ENCODE measurements at regions not wholly inside any gene's neighbourhood (a gene's known extent, or its start where the extent isn't known, plus 50 kb on each side); places are given as distances from the start of the nearest gene placed in this dataset.

DNA sequence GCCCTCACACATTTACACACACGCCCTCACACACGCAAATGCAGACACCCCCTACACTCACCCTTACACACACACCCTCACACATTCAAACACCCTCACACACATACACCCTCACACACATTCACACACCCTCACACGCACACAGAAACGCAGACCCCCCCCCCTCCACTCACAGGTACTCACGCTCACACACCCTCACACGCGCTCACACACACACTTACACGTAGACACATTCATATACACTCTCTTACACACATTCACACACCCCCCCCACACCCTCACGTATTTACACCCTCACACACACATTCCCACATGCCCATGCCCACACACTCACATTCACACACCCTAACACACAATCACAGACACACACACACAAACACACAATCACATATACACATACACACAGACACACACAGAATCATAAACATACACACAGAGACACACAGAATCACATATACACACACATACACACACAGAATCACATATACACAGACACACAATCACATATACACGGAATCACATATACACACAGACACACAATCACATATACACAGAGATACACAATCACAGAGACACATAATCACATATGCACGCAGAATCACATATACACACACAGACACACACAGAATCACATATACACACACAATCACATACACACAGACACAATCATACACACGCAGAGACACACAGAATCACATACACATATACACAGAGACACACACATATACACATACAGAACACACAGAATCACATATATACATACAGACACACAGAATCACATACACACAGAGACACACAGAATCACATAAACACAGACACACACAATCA is 250.1 kb upstream of the RPL38 start:
- Mint-ChIP-seq H3K27ac (ENCODE audit: unreplicated experiment) (no peak overlapping the region), H3K36me3 (ENCODE audit: unreplicated experiment) (no peaks in the 10 kb centered on the region), H3K4me1 (ENCODE audit: low read depth, unreplicated experiment) (peaks cover 5% of the 10 kb centered on the region), H3K4me3 (ENCODE audit: unreplicated experiment) (no peak overlapping the region), H3K9me3 (ENCODE audit: unreplicated experiment) (peaks cover 3% of the 10 kb centered on the region), H3K27me3 (ENCODE audit: unreplicated experiment) (peaks cover 2% of the 10 kb centered on the region)
- DNase-seq: no peak
- TF ChIP-seq, protein P1, sequence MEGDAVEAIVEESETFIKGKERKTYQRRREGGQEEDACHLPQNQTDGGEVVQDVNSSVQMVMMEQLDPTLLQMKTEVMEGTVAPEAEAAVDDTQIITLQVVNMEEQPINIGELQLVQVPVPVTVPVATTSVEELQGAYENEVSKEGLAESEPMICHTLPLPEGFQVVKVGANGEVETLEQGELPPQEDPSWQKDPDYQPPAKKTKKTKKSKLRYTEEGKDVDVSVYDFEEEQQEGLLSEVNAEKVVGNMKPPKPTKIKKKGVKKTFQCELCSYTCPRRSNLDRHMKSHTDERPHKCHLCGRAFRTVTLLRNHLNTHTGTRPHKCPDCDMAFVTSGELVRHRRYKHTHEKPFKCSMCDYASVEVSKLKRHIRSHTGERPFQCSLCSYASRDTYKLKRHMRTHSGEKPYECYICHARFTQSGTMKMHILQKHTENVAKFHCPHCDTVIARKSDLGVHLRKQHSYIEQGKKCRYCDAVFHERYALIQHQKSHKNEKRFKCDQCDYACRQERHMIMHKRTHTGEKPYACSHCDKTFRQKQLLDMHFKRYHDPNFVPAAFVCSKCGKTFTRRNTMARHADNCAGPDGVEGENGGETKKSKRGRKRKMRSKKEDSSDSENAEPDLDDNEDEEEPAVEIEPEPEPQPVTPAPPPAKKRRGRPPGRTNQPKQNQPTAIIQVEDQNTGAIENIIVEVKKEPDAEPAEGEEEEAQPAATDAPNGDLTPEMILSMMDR (IDR thresholded peaks at IDR 0.05; ENCODE audit: partially characterized antibody, unreplicated experiment): no peak

DNA sequence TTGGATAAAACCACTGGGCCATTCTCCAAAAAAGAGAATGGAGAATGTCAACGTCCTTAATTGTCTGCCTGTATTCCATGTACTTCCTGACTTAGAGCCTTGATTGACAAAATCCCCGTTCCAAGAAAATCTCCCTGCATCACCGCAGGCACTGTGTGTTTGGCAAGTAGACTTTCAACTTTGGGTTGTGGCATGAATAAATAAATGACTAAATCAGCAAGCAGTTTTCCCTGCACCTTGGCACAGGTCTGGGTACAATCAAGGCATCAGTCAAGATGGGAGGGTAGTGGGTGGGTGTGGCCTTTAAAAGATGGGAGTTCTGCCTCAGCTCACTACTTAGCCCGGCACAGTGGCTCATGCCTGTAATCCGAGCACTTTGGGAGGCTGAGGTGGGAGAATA is 248.5 kb upstream of the RPL38 start:
- H3K4me3 Mint-ChIP-seq (ENCODE audit: unreplicated experiment): no peak overlapping the region
- peaks cover 5% of the 10 kb centered on the region for H3K4me1 Mint-ChIP-seq (ENCODE audit: low read depth, unreplicated experiment)
- no peaks in the 10 kb centered on the region for H3K27me3 Mint-ChIP-seq (ENCODE audit: unreplicated experiment)
- TF ChIP-seq, protein P1 (IDR thresholded peaks at IDR 0.05; ENCODE audit: partially characterized antibody, unreplicated experiment): no peak
- peaks cover 3% of the 10 kb centered on the region for H3K9me3 Mint-ChIP-seq (ENCODE audit: unreplicated experiment)
- no peak for DNase-seq
- peaks cover 4% of the 10 kb centered on the region for H3K36me3 Mint-ChIP-seq (ENCODE audit: unreplicated experiment)
- H3K27ac Mint-ChIP-seq (ENCODE audit: unreplicated experiment): no peak overlapping the region

DNA sequence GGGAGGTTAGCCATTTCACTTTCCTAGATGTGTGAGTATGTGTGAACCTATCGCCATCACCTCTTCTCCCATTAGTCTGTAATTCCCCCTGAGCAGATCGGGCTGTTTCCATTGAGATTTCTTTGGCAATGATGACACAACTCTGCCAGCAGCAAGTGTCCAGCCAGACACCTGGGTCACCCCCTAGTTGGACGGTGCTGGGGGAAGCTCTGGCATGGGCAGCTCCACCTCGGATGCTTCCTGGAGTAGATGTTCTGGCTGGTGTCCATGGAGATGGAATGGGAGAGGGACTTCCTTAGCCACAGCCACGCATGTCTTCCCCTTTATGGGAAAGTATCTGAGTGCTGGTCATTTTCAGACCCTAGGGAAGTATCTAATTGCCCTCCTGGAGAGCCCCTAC is 247.9 kb upstream of the RPL38 start:
- Mint-ChIP-seq H3K36me3 (ENCODE audit: unreplicated experiment) (peaks cover 9% of the 10 kb centered on the region), H3K4me1 (ENCODE audit: low read depth, unreplicated experiment) (peaks cover 5% of the 10 kb centered on the region), H3K27ac (ENCODE audit: unreplicated experiment) (no peak overlapping the region), H3K27me3 (ENCODE audit: unreplicated experiment) (no peaks in the 10 kb centered on the region), H3K4me3 (ENCODE audit: unreplicated experiment) (no peak overlapping the region), H3K9me3 (ENCODE audit: unreplicated experiment) (peaks cover 5% of the 10 kb centered on the region)
- DNase-seq: no peak
- TF ChIP-seq, protein P1 (IDR thresholded peaks at IDR 0.05; ENCODE audit: partially characterized antibody, unreplicated experiment): no peak

DNA sequence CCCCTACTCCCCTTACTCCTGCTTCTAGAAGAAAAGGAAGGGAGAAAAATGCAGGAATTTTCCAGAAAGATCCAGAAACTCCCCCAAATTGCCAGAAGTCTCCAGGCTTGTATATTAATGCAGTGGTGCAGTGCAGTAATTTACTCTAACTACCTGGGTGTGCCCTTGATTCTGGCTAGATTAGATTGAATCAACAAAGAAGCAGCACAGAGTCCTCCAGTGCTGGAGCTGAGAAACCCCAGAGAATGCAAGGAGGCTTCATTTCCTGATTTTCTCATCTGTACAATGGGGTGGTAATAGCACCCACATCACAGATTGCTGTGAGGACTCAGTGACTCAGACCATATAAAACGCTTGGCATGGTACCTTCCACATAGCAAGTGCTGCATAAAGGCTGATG is 247.3 kb upstream of the RPL38 start:
- no peaks in the 10 kb centered on the region for H3K27me3 Mint-ChIP-seq (ENCODE audit: unreplicated experiment)
- peaks cover 5% of the 10 kb centered on the region for H3K9me3 Mint-ChIP-seq (ENCODE audit: unreplicated experiment)
- no peak for DNase-seq
- no peak overlapping the region for H3K4me3 Mint-ChIP-seq (ENCODE audit: unreplicated experiment)
- peaks cover 5% of the 10 kb centered on the region for H3K4me1 Mint-ChIP-seq (ENCODE audit: low read depth, unreplicated experiment)
- TF ChIP-seq, protein P1 (IDR thresholded peaks at IDR 0.05; ENCODE audit: partially characterized antibody, unreplicated experiment): no peak
- peaks cover 9% of the 10 kb centered on the region for H3K36me3 Mint-ChIP-seq (ENCODE audit: unreplicated experiment)
- no peak overlapping the region for H3K27ac Mint-ChIP-seq (ENCODE audit: unreplicated experiment)

Data from glutamatergic neuron (in vitro differentiated cells).